ENCODE measurements at regions not wholly inside any gene's neighbourhood (a gene's known extent, or its start where the extent isn't known, plus 50 kb on each side); places are given as distances from the start of the nearest gene placed in this dataset.

DNA sequence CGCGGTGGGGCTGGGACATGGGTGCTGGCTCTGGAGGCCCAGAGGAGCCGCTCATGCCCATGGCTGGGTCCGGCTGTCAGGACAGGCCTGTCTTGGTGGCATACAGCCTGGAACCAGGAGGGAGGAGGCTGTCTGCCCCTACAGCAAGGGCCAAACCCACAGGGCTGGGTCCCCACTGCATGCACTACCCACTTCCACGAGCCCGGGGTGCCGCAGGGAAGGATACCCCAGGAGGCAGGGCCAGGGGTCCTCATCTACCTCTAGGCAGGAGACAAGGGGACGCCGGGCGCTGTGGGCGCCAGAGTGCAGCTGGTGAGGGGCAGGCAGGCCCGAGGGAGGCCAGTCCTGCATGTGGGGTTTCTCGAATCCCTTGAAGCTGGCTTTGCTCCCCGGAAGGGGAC, 95.1 kb upstream of the GPC1 start:
- TF ChIP-seq, protein P1, sequence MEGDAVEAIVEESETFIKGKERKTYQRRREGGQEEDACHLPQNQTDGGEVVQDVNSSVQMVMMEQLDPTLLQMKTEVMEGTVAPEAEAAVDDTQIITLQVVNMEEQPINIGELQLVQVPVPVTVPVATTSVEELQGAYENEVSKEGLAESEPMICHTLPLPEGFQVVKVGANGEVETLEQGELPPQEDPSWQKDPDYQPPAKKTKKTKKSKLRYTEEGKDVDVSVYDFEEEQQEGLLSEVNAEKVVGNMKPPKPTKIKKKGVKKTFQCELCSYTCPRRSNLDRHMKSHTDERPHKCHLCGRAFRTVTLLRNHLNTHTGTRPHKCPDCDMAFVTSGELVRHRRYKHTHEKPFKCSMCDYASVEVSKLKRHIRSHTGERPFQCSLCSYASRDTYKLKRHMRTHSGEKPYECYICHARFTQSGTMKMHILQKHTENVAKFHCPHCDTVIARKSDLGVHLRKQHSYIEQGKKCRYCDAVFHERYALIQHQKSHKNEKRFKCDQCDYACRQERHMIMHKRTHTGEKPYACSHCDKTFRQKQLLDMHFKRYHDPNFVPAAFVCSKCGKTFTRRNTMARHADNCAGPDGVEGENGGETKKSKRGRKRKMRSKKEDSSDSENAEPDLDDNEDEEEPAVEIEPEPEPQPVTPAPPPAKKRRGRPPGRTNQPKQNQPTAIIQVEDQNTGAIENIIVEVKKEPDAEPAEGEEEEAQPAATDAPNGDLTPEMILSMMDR (conservative IDR thresholded peaks at IDR 0.05 in 1 of 2, IDR thresholded peaks at IDR 0.05 in 1 of 2; ENCODE audit: low read depth in 1 of 2, low read length in 2 of 2), result no peak
- TF ChIP-seq EZH2 (IDR thresholded peaks at IDR 0.05; ENCODE audit: low read length, missing control alignments), result no peak
